Activated naive CD4-positive, alpha-beta T cell treated with anti-CD3 and anti-CD28 coated beads, Interleukin-2, amount 50 U/mL, for 24 hours (primary cell): ENCODE measurements at regions not wholly inside any gene's neighbourhood (a gene's known extent, or its start where the extent isn't known, plus 50 kb on each side); places are given as distances from the start of the nearest gene placed in this dataset.
A peak's percentile ranks its signal among the peaks of the same experiment; 100 is the strongest.

Source experiments
- H3K27ac Mint-ChIP-seq: one replicate; pipeline ENCODE4 v1.8.0; 2021; ENCODE audit warnings: mild to moderate bottlenecking, mixed read lengths
- H3K27me3 Mint-ChIP-seq: one replicate; pipeline ENCODE4 v1.8.0; 2021; ENCODE audit warnings: mixed read lengths
- H3K36me3 Mint-ChIP-seq: one replicate; pipeline ENCODE4 v1.8.0; 2021; ENCODE audit warnings: mixed read lengths
- H3K4me1 Mint-ChIP-seq: one replicate; pipeline ENCODE4 v1.8.0; 2021; ENCODE audit warnings: mixed read lengths
- H3K4me3 Mint-ChIP-seq: one replicate; pipeline ENCODE4 v1.8.0; 2021; ENCODE audit warnings: mild to moderate bottlenecking, mixed read lengths
- H3K9me3 Mint-ChIP-seq: one replicate; pipeline ENCODE4 v1.8.0; 2021; ENCODE audit warnings: mixed read lengths

GRCh38 chr15:59953392-59953883 lies 50.7 kb upstream of the FOXB1 start:
- Mint-ChIP-seq H3K27ac (no peak overlapping the region), H3K9me3 (no peaks in the 10 kb centered on the region), H3K36me3 (peaks cover 3% of the 10 kb centered on the region), H3K4me3 (no peak overlapping the region), H3K27me3 (peaks cover 2% of the 10 kb centered on the region), H3K4me1 (no peaks in the 10 kb centered on the region)

DNA sequence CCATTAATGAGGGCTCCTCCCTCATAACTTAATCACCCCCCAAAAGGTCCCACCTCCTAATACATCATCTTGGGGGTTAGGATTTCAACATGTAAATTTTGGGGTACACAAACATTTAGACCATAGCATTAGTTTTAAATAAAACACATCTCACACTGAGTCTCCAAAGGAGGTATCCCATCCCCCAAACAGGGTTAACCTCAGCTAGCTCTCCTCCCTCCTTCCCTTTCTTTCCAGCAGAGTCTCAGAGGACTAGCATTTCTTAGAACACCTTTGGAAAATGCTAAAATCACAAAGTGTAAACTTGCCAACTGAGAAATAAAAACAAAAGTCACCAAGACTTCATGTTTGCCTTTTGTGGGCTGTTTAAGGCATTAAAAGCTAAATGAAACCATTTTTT lies 51.2 kb upstream of the FOXB1 start:
- H3K9me3 Mint-ChIP-seq, result no peaks in the 10 kb centered on the region
- peaks cover 2% of the 10 kb centered on the region for H3K27me3 Mint-ChIP-seq
- H3K36me3 Mint-ChIP-seq, result peaks cover 3% of the 10 kb centered on the region
- no peak overlapping the region for H3K27ac Mint-ChIP-seq
- H3K4me3 Mint-ChIP-seq, result no peak overlapping the region
- no peaks in the 10 kb centered on the region for H3K4me1 Mint-ChIP-seq

- Mint-ChIP-seq H3K9me3 (no peaks in the 10 kb centered on the region), H3K4me3 (no peak overlapping the region), H3K27me3 (peaks cover under 1% of the 10 kb centered on the region), H3K36me3 (peaks cover under 1% of the 10 kb centered on the region), H3K4me1 (no peaks in the 10 kb centered on the region), H3K27ac (peak overlapping the region; percentile 9)
These were observed 53.3 kb upstream of the FOXB1 start for GRCh38 chr15:59950603-59951388.

- no peaks in the 10 kb centered on the region for H3K36me3 Mint-ChIP-seq
- no peak overlapping the region for H3K27ac Mint-ChIP-seq
- no peaks in the 10 kb centered on the region for H3K9me3 Mint-ChIP-seq
- no peak overlapping the region for H3K4me3 Mint-ChIP-seq
- no peaks in the 10 kb centered on the region for H3K4me1 Mint-ChIP-seq
- no peaks in the 10 kb centered on the region for H3K27me3 Mint-ChIP-seq
These were observed 55.0 kb upstream of the FOXB1 start for GRCh38 chr15:59948924-59949613.

GRCh38 chr15:59946084-59946483 lies 58.0 kb upstream of the FOXB1 start:
- H3K27ac Mint-ChIP-seq, result no peak overlapping the region
- no peaks in the 10 kb centered on the region for H3K36me3 Mint-ChIP-seq
- peaks cover 2% of the 10 kb centered on the region for H3K27me3 Mint-ChIP-seq
- H3K4me3 Mint-ChIP-seq, result no peak overlapping the region
- no peaks in the 10 kb centered on the region for H3K9me3 Mint-ChIP-seq
- no peaks in the 10 kb centered on the region for H3K4me1 Mint-ChIP-seq

DNA sequence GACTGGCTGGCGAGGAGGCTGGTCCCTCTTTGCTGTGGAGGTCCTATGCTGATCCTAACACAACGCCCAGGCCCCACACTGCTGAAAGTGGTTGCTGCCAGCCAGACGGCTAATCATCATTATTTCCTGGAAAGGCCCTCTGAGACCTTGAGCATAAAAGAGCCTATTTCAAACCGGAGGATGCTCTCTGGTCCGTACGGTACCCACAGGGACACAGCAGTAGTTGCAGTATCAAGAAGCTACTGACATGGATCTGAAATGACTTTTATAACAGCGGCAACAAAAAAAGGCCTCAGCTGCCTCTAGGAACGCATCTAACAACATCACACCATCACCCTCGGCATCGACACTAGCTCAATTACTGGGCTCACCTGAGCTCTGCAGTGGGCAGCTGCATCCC lies 59.1 kb upstream of the FOXB1 start:
- Mint-ChIP-seq H3K27me3 (peaks cover 2% of the 10 kb centered on the region), H3K36me3 (no peaks in the 10 kb centered on the region), H3K27ac (no peak overlapping the region), H3K4me1 (no peaks in the 10 kb centered on the region), H3K4me3 (no peak overlapping the region), H3K9me3 (no peaks in the 10 kb centered on the region)

DNA sequence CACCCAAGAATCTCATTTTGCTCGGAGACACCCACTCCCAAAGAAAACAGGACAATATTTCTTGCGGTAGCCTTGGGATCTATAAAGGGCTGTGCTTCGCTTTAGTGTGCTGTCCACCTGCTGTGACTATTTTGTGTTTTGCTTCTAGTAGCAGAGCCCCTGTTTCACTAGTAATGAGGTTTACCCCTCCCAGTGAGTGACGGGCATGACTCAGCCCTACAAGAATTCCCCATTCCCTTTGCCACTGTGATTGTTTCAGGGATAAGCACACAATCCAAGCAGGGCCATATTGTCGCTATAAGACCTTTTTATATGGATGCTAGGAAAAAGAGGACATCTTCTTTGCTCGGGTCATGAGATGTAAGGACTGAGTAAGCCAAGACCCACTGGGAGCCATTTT lies 62.5 kb upstream of the FOXB1 start:
- Mint-ChIP-seq H3K36me3 (no peaks in the 10 kb centered on the region), H3K4me3 (no peak overlapping the region), H3K27ac (no peak overlapping the region), H3K9me3 (no peaks in the 10 kb centered on the region), H3K27me3 (peaks cover 2% of the 10 kb centered on the region), H3K4me1 (no peaks in the 10 kb centered on the region)

- peaks cover 2% of the 10 kb centered on the region for H3K27me3 Mint-ChIP-seq
- H3K36me3 Mint-ChIP-seq, result no peaks in the 10 kb centered on the region
- H3K4me1 Mint-ChIP-seq, result no peaks in the 10 kb centered on the region
- no peaks in the 10 kb centered on the region for H3K9me3 Mint-ChIP-seq
- H3K4me3 Mint-ChIP-seq, result no peak overlapping the region
- H3K27ac Mint-ChIP-seq, result no peak overlapping the region
These were observed 63.2 kb upstream of the FOXB1 start for GRCh38 chr15:59940928-59941327.

DNA sequence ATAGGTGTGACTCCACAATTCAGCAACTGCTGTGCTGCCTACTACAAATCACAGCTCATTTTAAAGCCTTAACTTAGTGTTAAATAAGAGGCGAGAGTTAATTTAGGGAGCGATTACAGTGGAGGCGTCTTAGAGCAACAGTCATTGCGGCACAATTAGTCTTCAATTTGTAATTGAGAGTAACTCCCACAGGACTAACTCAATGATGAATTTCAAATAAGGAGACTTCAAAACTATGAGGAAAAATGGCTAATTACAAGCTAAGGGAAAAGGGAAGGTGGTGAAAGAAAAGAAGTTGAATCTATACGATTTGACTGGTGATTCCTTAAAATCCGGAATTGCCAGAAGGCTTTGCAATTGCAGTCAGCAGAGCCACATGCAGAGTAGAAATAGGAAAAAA lies 63.7 kb upstream of the FOXB1 start:
- Mint-ChIP-seq H3K4me1 (no peaks in the 10 kb centered on the region), H3K27me3 (peaks cover 2% of the 10 kb centered on the region), H3K36me3 (no peaks in the 10 kb centered on the region), H3K4me3 (no peak overlapping the region), H3K27ac (no peak overlapping the region), H3K9me3 (no peaks in the 10 kb centered on the region)

DNA sequence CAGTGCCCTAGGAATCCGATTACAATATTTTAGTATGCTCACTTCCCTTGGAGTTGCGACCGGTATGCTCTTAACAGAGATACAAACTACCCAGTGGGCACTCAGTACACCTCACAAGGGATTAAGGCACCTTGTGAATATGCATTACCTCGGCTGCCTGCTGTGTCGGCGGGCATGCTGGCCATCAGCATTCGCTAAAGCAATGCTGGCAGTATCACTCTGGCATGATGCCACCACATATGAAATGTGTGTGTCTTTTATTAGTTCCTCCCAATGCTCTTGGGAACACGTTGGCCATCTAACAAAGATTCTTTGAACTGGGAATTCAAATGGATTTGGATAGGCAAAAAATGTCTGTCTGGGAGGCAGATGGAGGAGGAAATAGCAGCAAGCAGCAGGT lies 67.4 kb upstream of the FOXB1 start:
- Mint-ChIP-seq H3K36me3 (no peaks in the 10 kb centered on the region), H3K9me3 (no peaks in the 10 kb centered on the region), H3K27ac (peak overlapping the region; percentile 30), H3K4me1 (no peaks in the 10 kb centered on the region), H3K4me3 (no peak overlapping the region), H3K27me3 (no peaks in the 10 kb centered on the region)

DNA sequence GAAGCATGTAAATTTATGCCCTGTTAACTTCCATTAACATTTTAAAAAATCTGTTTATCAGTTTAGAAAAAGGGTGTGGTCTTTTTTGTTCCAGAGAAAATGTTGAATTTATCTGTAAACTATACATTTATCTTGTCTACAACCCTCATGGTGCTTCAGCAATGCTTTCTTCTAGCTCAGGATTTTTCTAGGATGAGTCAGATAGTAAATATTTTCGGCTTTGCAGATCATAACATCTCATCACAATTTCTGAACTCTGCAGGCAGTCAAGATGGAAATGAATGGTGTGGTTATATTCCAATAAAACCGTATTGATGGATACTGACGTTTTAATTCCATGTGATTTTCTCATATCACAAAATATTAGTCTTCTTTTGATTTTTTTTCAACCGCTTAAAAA lies 70.5 kb upstream of the FOXB1 start:
- Mint-ChIP-seq H3K27ac (no peak overlapping the region), H3K4me1 (no peaks in the 10 kb centered on the region), H3K9me3 (no peaks in the 10 kb centered on the region), H3K36me3 (no peaks in the 10 kb centered on the region), H3K4me3 (no peak overlapping the region), H3K27me3 (peaks cover 2% of the 10 kb centered on the region)

- Mint-ChIP-seq H3K4me3 (no peak overlapping the region), H3K27ac (no peak overlapping the region), H3K9me3 (no peaks in the 10 kb centered on the region), H3K27me3 (peaks cover 6% of the 10 kb centered on the region), H3K4me1 (no peaks in the 10 kb centered on the region), H3K36me3 (peaks cover 1% of the 10 kb centered on the region)
These were observed 72.4 kb upstream of the FOXB1 start for GRCh38 chr15:59931646-59932261.

DNA sequence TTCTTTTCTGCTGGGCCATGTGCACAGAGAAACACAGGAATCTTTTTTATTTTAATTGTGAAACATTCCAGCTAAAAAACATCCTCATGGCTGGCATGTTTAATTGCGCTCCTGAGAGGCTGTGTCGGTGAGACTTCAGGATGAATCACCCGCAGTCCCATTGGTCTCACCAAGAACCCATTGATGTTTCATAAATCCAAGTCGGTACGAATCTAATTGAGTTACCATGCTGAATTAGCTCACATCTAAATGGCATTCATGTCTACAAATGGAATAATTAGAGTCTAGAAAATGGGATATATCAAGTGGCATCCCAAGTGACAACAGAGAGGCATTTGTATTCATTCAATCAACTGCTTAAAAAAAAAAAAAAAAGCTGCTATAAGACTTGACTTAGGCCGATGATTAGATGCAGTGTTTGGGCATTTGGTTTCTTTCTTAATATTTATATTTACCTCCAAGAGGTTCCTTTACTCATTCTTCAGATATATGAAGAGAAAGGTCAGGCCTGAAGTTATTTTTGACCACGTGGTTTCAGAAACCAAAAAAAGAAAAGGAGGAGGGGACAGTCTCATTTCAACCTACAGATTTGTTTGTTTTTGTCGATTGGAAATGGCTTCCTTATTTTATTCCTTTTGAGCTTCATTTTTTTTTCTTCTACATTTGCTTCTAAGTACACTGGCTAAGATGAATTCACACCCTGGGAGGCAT lies 79.1 kb upstream of the FOXB1 start:
- peaks cover 6% of the 10 kb centered on the region for H3K27me3 Mint-ChIP-seq
- H3K36me3 Mint-ChIP-seq, result peaks cover 1% of the 10 kb centered on the region

DNA sequence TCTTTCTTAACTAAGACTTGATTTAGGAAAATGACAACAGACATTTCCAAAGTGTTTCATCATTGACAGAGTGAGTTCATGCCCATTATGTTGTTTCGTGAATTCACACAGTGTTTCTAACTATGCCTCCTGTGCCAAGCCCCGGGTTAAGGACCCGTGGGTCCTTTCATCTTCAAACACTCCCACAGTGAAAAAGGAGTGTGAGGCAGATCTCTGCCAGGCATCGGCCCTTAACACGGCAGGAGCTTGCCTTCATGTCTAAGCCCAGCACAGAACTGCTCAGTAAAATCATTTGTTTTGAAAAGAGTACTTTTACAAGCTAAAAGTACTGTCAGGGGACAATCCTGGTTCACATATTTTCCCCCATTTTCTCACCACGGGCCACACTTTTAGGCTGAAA lies 80.0 kb upstream of the FOXB1 start:
- peaks cover 12% of the 10 kb centered on the region for H3K4me1 Mint-ChIP-seq
- H3K9me3 Mint-ChIP-seq, result no peaks in the 10 kb centered on the region
- H3K4me3 Mint-ChIP-seq, result no peak overlapping the region
- peaks cover 1% of the 10 kb centered on the region for H3K36me3 Mint-ChIP-seq
- H3K27ac Mint-ChIP-seq, result no peak overlapping the region
- H3K27me3 Mint-ChIP-seq, result peaks cover 6% of the 10 kb centered on the region

More for the DNA sequence above, 79.1 kb upstream of the FOXB1 start:
- Mint-ChIP-seq H3K4me3 (no peak overlapping the region), H3K4me1 (peaks cover 3% of the 10 kb centered on the region), H3K9me3 (no peaks in the 10 kb centered on the region), H3K27ac (no peak overlapping the region)

GRCh38 chr15:59923508-59923907 lies 80.6 kb upstream of the FOXB1 start:
- H3K4me3 Mint-ChIP-seq, result no peak overlapping the region
- peaks cover 14% of the 10 kb centered on the region for H3K4me1 Mint-ChIP-seq
- H3K9me3 Mint-ChIP-seq, result no peaks in the 10 kb centered on the region
- peaks cover 1% of the 10 kb centered on the region for H3K36me3 Mint-ChIP-seq
- no peak overlapping the region for H3K27ac Mint-ChIP-seq
- peaks cover 4% of the 10 kb centered on the region for H3K27me3 Mint-ChIP-seq
